GM13977 (cell line): ENCODE measurements at regions not wholly inside any gene's neighbourhood (a gene's known extent, or its start where the extent isn't known, plus 50 kb on each side); places are given as distances from the start of the nearest gene placed in this dataset.

Source experiments
- DNase-seq: peaks from one replicate; pipeline ENCODE4 v3.0.0; 2012; ENCODE audit warnings: low spot score
- CTCF ChIP-seq: IDR thresholded peaks from 2 replicates; pipeline ENCODE4 v1.5.1; 2012; ENCODE audit warnings: mild to moderate bottlenecking, control low read depth; ENCODE audit not compliant: insufficient read depth; ENCODE audit errors: extremely low read depth, missing control alignments
- in situ Hi-C: fragments of 300-500 bp; cut with MboI; formaldehyde crosslinking; loops from one replicate; pipeline ENCODE4 v1.12.0; 2022; ENCODE audit warnings: low sequenced_read_pairs, low pct_unique_long_range_greater_than_20kb, mixed read lengths, inconsistent platforms; ENCODE audit not compliant: unreplicated experiment

- no peak for DNase-seq
- in situ Hi-C loops: loop anchor here (10.0 kb wide), 1 partner anchor 210 kb away; no protein-coding TSS in a partner anchor
- TF ChIP-seq CTCF: no peak
These were observed 59.0 kb upstream of the RAB18 start for GRCh38 chr10:27445070-27445469.

- no peak for DNase-seq
- in situ Hi-C loops: loop anchor here (10.0 kb wide), 1 partner anchor 214 kb away; no protein-coding TSS in a partner anchor
- no peak for TF ChIP-seq CTCF
These were observed 63.6 kb upstream of the RAB18 start for GRCh38 chr10:27440478-27440877.

GRCh38 chr10:27440021-27440420 lies 64.1 kb upstream of the RAB18 start:
- no peak for DNase-seq
- in situ Hi-C loops: loop anchor here (10.0 kb wide), 1 partner anchor 215 kb away; no protein-coding TSS in a partner anchor

GRCh38 chr10:27439101-27439500 lies 65.0 kb upstream of the RAB18 start:
- no peak for TF ChIP-seq CTCF
- DNase-seq: no peak
- in situ Hi-C loops: no loop called here

More at GRCh38 chr10:27440021-27440420, 64.1 kb upstream of the RAB18 start:
- no peak for TF ChIP-seq CTCF

- no peak for TF ChIP-seq CTCF
- in situ Hi-C loops: no loop called here
- no peak for DNase-seq
These were observed 66.3 kb upstream of the RAB18 start for GRCh38 chr10:27437775-27438174.

GRCh38 chr10:27436710-27437109 lies 67.4 kb upstream of the RAB18 start:
- no peak for TF ChIP-seq CTCF
- no peak for DNase-seq
- in situ Hi-C loops: no loop called here

- in situ Hi-C loops: no loop called here
- DNase-seq: no peak
- no peak for TF ChIP-seq CTCF
These were observed 70.1 kb upstream of the RAB18 start for GRCh38 chr10:27433976-27434375.
